ENCODE measurements at regions not wholly inside any gene's neighbourhood (a gene's known extent, or its start where the extent isn't known, plus 50 kb on each side); places are given as distances from the start of the nearest gene placed in this dataset.

- Histone ChIP-seq H3K27me3 (ENCODE audit: low read length) (no peaks in the 10 kb centered on the region), H3K79me2 (ENCODE audit: low read length) (no peaks in the 10 kb centered on the region), H3K9me3 (ENCODE audit: low read length) (no peaks in the 10 kb centered on the region), H3K4me3 (ENCODE audit: low read length) (no peak overlapping the region), H3K9me2 (replicated peaks; ENCODE audit: insufficient read depth, low read length) (no peaks in the 10 kb centered on the region), H3K4me2 (ENCODE audit: low read depth, low read length, poor library complexity, severe bottlenecking) (no peak overlapping the region), H2AFZ (ENCODE audit: low read length) (no peak overlapping the region), H3K36me3 (ENCODE audit: insufficient read depth, low read length) (no peaks in the 10 kb centered on the region), H3K9ac (ENCODE audit: low read length) (no peak overlapping the region), H3K27ac (ENCODE audit: low read length) (no peak overlapping the region), H4K20me1 (ENCODE audit: insufficient read depth, low read depth, low read length) (no peaks in the 10 kb centered on the region), H3K4me1 (ENCODE audit: low read length) (no peaks in the 10 kb centered on the region)
- DNase-seq, result no peak
Observed at GRCh38 chr11:133718238-133718637, 127.1 kb downstream of the SPATA19 start.

- no peaks in the 10 kb centered on the region for H3K4me1 ChIP-seq (ENCODE audit: low read length)
- DNase-seq, result no peak
- H3K36me3 ChIP-seq (ENCODE audit: insufficient read depth, low read length), result no peaks in the 10 kb centered on the region
- H3K4me2 ChIP-seq (ENCODE audit: low read depth, low read length, poor library complexity, severe bottlenecking), result no peak overlapping the region
- H3K79me2 ChIP-seq (ENCODE audit: low read length), result no peaks in the 10 kb centered on the region
- H2AFZ ChIP-seq (ENCODE audit: low read length), result no peak overlapping the region
- no peaks in the 10 kb centered on the region for H3K27me3 ChIP-seq (ENCODE audit: low read length)
- no peaks in the 10 kb centered on the region for H4K20me1 ChIP-seq (ENCODE audit: insufficient read depth, low read depth, low read length)
- H3K9ac ChIP-seq (ENCODE audit: low read length), result no peak overlapping the region
- no peak overlapping the region for H3K4me3 ChIP-seq (ENCODE audit: low read length)
- no peak overlapping the region for H3K27ac ChIP-seq (ENCODE audit: low read length)
- no peaks in the 10 kb centered on the region for H3K9me3 ChIP-seq (ENCODE audit: low read length)
- H3K9me2 ChIP-seq (replicated peaks; ENCODE audit: insufficient read depth, low read length), result no peaks in the 10 kb centered on the region
Observed at GRCh38 chr11:133716602-133717001, 128.7 kb downstream of the SPATA19 start.

- no peaks in the 10 kb centered on the region for H3K9me2 ChIP-seq (replicated peaks; ENCODE audit: insufficient read depth, low read length)
- no peaks in the 10 kb centered on the region for H4K20me1 ChIP-seq (ENCODE audit: insufficient read depth, low read depth, low read length)
- H2AFZ ChIP-seq (ENCODE audit: low read length), result no peak overlapping the region
- H3K4me3 ChIP-seq (ENCODE audit: low read length), result no peak overlapping the region
- no peak overlapping the region for H3K4me2 ChIP-seq (ENCODE audit: low read depth, low read length, poor library complexity, severe bottlenecking)
- H3K27me3 ChIP-seq (ENCODE audit: low read length), result no peaks in the 10 kb centered on the region
- H3K9ac ChIP-seq (ENCODE audit: low read length), result no peak overlapping the region
- H3K27ac ChIP-seq (ENCODE audit: low read length), result no peak overlapping the region
- no peak for DNase-seq
- no peaks in the 10 kb centered on the region for H3K36me3 ChIP-seq (ENCODE audit: insufficient read depth, low read length)
- no peaks in the 10 kb centered on the region for H3K79me2 ChIP-seq (ENCODE audit: low read length)
- no peaks in the 10 kb centered on the region for H3K9me3 ChIP-seq (ENCODE audit: low read length)
- no peaks in the 10 kb centered on the region for H3K4me1 ChIP-seq (ENCODE audit: low read length)
Observed at GRCh38 chr11:133715602-133716001, 129.7 kb downstream of the SPATA19 start.

- H4K20me1 ChIP-seq (ENCODE audit: insufficient read depth, low read depth, low read length), result no peaks in the 10 kb centered on the region
- no peak overlapping the region for H3K27ac ChIP-seq (ENCODE audit: low read length)
Observed at GRCh38 chr11:133714471-133715375, 130.6 kb downstream of the SPATA19 start.

GRCh38 chr11:133713844-133714243, 131.5 kb downstream of the SPATA19 start:
- Histone ChIP-seq H3K4me1 (ENCODE audit: low read length) (no peaks in the 10 kb centered on the region), H3K4me3 (ENCODE audit: low read length) (no peak overlapping the region), H3K9me2 (replicated peaks; ENCODE audit: insufficient read depth, low read length) (no peaks in the 10 kb centered on the region), H3K27ac (ENCODE audit: low read length) (no peak overlapping the region), H3K4me2 (ENCODE audit: low read depth, low read length, poor library complexity, severe bottlenecking) (no peak overlapping the region), H3K9me3 (ENCODE audit: low read length) (no peaks in the 10 kb centered on the region), H4K20me1 (ENCODE audit: insufficient read depth, low read depth, low read length) (no peaks in the 10 kb centered on the region), H3K27me3 (ENCODE audit: low read length) (no peaks in the 10 kb centered on the region), H3K9ac (ENCODE audit: low read length) (no peak overlapping the region), H3K36me3 (ENCODE audit: insufficient read depth, low read length) (no peaks in the 10 kb centered on the region), H3K79me2 (ENCODE audit: low read length) (no peaks in the 10 kb centered on the region), H2AFZ (ENCODE audit: low read length) (no peak overlapping the region)
- no peak for DNase-seq

More at GRCh38 chr11:133714471-133715375, 130.6 kb downstream of the SPATA19 start:
- Histone ChIP-seq H3K9me3 (ENCODE audit: low read length) (no peaks in the 10 kb centered on the region), H3K4me3 (ENCODE audit: low read length) (no peak overlapping the region), H2AFZ (ENCODE audit: low read length) (no peak overlapping the region), H3K4me2 (ENCODE audit: low read depth, low read length, poor library complexity, severe bottlenecking) (no peak overlapping the region), H3K36me3 (ENCODE audit: insufficient read depth, low read length) (no peaks in the 10 kb centered on the region), H3K4me1 (ENCODE audit: low read length) (no peaks in the 10 kb centered on the region), H3K79me2 (ENCODE audit: low read length) (no peaks in the 10 kb centered on the region), H3K27me3 (ENCODE audit: low read length) (no peaks in the 10 kb centered on the region), H3K9me2 (replicated peaks; ENCODE audit: insufficient read depth, low read length) (no peaks in the 10 kb centered on the region), H3K9ac (ENCODE audit: low read length) (no peak overlapping the region)
- DNase-seq, result no peak

GRCh38 chr11:133713406-133713805, 131.9 kb downstream of the SPATA19 start:
- H4K20me1 ChIP-seq (ENCODE audit: insufficient read depth, low read depth, low read length), result no peaks in the 10 kb centered on the region
- DNase-seq, result no peak

GRCh38 chr11:133712051-133712560, 133.2 kb downstream of the SPATA19 start:
- Histone ChIP-seq H3K9me2 (replicated peaks; ENCODE audit: insufficient read depth, low read length) (no peaks in the 10 kb centered on the region), H3K79me2 (ENCODE audit: low read length) (no peaks in the 10 kb centered on the region), H4K20me1 (ENCODE audit: insufficient read depth, low read depth, low read length) (no peaks in the 10 kb centered on the region), H3K9ac (ENCODE audit: low read length) (no peak overlapping the region), H3K4me2 (ENCODE audit: low read depth, low read length, poor library complexity, severe bottlenecking) (no peak overlapping the region), H2AFZ (ENCODE audit: low read length) (no peak overlapping the region), H3K36me3 (ENCODE audit: insufficient read depth, low read length) (no peaks in the 10 kb centered on the region), H3K4me3 (ENCODE audit: low read length) (no peak overlapping the region), H3K27ac (ENCODE audit: low read length) (no peak overlapping the region), H3K9me3 (ENCODE audit: low read length) (no peaks in the 10 kb centered on the region), H3K4me1 (ENCODE audit: low read length) (no peaks in the 10 kb centered on the region), H3K27me3 (ENCODE audit: low read length) (no peaks in the 10 kb centered on the region)
- DNase-seq, result no peak

More at GRCh38 chr11:133713406-133713805, 131.9 kb downstream of the SPATA19 start:
- Histone ChIP-seq H3K27ac (ENCODE audit: low read length) (no peak overlapping the region), H3K9me2 (replicated peaks; ENCODE audit: insufficient read depth, low read length) (no peaks in the 10 kb centered on the region), H3K9ac (ENCODE audit: low read length) (no peak overlapping the region), H3K4me1 (ENCODE audit: low read length) (no peaks in the 10 kb centered on the region), H3K9me3 (ENCODE audit: low read length) (no peaks in the 10 kb centered on the region), H3K36me3 (ENCODE audit: insufficient read depth, low read length) (no peaks in the 10 kb centered on the region), H2AFZ (ENCODE audit: low read length) (no peak overlapping the region), H3K27me3 (ENCODE audit: low read length) (no peaks in the 10 kb centered on the region), H3K4me2 (ENCODE audit: low read depth, low read length, poor library complexity, severe bottlenecking) (no peak overlapping the region), H3K79me2 (ENCODE audit: low read length) (no peaks in the 10 kb centered on the region), H3K4me3 (ENCODE audit: low read length) (no peak overlapping the region)

- H3K9me3 ChIP-seq (ENCODE audit: low read length), result no peaks in the 10 kb centered on the region
- no peak overlapping the region for H3K9ac ChIP-seq (ENCODE audit: low read length)
- H3K9me2 ChIP-seq (replicated peaks; ENCODE audit: insufficient read depth, low read length), result no peaks in the 10 kb centered on the region
- H3K4me3 ChIP-seq (ENCODE audit: low read length), result no peak overlapping the region
- H3K36me3 ChIP-seq (ENCODE audit: insufficient read depth, low read length), result no peaks in the 10 kb centered on the region
- no peak overlapping the region for H3K27ac ChIP-seq (ENCODE audit: low read length)
- no peak overlapping the region for H3K4me2 ChIP-seq (ENCODE audit: low read depth, low read length, poor library complexity, severe bottlenecking)
- no peak overlapping the region for H2AFZ ChIP-seq (ENCODE audit: low read length)
- H3K27me3 ChIP-seq (ENCODE audit: low read length), result no peaks in the 10 kb centered on the region
- H4K20me1 ChIP-seq (ENCODE audit: insufficient read depth, low read depth, low read length), result no peaks in the 10 kb centered on the region
- H3K79me2 ChIP-seq (ENCODE audit: low read length), result no peaks in the 10 kb centered on the region
- DNase-seq, result no peak
- no peaks in the 10 kb centered on the region for H3K4me1 ChIP-seq (ENCODE audit: low read length)
Observed at GRCh38 chr11:133711545-133711944, 133.8 kb downstream of the SPATA19 start.

Measured in Karpas-422 (cell line).